Activated CD8-positive, alpha-beta memory T cell treated with anti-CD3 and anti-CD28 coated beads for 24 hours (primary cell): ENCODE measurements at regions not wholly inside any gene's neighbourhood (a gene's known extent, or its start where the extent isn't known, plus 50 kb on each side); places are given as distances from the start of the nearest gene placed in this dataset.
"Not testable (repeated sequence)": the region's sequence is repeated elsewhere in the genome, so short reads cannot be mapped to it uniquely, and the experiment has no call there.

ENCODE experiments used
- DNase-seq: peaks from one replicate; pipeline ENCODE4 v3.0.0-alpha.2; 2020

DNA sequence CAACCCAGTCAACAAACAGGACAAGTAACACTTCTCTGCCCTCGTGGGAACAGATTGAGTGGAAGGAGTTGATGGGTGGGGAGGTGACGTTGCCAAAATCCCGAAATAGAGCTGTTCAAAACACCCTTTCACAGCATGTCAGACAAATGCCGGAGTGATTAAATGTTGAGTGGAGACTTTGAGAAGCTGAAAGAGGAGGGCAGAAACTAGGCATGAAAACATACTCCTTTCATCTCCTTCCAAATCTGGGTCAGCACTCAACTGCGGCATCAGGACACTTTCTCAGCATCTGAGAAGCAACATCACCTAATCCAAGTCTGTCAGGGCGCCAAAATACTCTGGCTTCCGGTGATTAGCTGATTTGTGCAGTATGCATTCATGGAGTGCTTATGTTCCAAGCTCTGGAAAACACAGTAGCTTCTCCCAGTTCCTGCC, 51.5 kb upstream of the MRI1 start:
- no peak for DNase-seq

- no peak for DNase-seq
Measured at GRCh38 chr19:13707915-13708314, 56.4 kb upstream of the MRI1 start.

DNA sequence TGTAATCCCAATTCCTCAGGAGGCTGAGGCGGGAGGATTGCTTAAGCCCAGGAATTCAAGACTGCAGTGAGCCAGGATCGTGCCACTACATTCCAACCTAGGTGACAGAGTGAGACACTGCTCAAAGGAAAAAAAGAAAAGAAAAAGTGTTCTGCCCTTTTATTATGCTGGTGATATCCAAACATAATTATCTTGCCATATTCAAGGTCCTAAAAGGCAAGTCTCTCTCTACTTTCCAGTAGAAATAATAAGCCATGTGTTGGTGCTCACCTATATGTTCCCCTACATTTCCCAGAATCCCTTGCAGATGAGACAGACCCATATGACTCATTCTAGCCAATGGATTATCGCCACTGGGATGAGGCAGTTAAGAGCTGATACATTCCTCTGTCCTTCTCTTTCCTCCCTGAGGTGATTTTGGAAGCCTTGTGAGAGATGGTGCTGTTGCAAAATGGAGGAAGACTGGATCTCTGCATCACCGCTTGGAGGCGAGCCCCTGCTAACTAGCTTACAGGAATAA, 58.3 kb upstream of the MRI1 start:
- DNase-seq = no peak

DNA sequence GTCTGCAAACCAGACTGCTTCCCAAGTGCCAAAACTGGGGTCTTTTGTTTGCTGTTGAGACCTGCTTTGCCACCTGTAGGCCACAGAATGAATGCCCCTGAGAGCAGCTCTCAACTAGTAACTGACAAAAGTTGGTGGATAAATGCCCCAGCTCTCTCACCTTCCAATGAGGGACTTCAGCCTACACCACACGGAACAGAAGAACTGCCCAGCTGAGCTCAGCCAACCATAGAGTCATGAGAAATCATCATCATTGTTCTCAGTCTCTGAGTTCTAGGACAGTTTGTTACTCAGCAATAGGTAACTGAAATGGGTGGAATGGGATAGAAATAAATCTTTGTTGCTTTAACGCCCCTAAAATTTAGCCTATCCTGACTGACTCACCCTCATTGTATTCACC, 59.1 kb upstream of the MRI1 start:
- DNase-seq = no peak

DNA sequence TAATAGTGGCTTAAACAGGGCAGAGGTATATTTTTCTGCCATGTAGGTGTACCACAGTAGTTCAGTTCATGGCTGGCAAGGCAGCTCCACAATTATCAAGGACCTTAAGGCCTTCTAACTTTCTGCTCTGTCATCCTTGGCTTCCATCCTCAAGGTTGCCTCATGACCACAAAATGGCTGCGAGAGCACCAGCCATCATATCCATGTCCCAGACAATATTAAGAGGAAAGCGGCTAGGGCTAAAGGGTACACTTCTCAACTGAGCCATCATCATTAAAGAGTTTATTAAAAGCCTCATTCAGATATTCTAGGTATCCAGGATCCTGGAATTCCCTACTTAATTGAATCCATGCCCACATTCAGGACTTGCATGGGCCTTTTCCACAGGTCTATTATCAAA, 62.7 kb upstream of the MRI1 start:
- DNase-seq = no peak

DNA sequence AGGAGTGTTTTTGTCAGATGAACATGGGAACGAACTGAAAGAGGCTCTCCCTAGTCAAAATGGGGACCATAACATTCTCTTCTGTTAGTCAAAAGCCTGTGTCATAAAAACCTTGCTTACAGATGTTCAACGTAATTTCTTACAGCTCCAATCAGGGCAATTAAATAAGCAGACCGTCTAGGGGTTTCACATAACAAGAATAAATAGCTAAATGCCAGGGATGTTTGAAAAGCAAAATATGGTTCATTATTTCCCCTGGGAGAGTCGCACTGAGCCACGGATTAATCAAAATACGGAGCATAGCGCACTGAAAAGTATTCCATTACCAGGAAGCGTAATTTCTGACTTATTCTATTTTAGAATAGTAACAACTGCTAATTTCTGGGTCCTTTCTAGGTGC, 63.7 kb upstream of the MRI1 start:
- no peak for DNase-seq

GRCh38 chr19:13699786-13700185, 64.5 kb upstream of the MRI1 start:
- no peak for DNase-seq

DNA sequence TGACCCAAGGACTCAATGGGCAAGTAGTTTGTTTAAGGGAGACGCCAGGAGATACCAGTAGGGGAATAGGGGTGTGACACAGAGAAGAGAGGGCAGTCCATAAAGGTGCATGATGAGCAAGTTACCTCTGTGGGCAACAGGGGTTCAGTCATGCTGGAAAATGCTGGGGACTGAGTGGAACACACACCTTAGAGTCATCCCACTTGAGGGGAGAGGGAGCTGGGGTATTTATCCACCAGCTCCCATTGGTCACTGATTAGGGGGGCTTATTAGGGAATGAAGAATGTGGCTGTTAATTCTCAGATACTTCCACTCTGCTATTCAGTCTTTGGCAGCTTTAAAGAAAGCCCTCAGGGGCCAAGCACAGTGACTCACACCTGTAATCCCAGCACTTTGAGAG, 67.5 kb upstream of the MRI1 start:
- DNase-seq = no peak

GRCh38 chr19:13693889-13694288, 70.4 kb upstream of the MRI1 start:
- DNase-seq = no peak

- DNase-seq = no peak
Measured at GRCh38 chr19:13691569-13692435, 72.5 kb upstream of the MRI1 start.

- no peak for DNase-seq
Measured at GRCh38 chr19:13689085-13689484, 75.2 kb upstream of the MRI1 start.

- no peak for DNase-seq
Measured at GRCh38 chr19:13684021-13684420, 80.3 kb upstream of the MRI1 start.

GRCh38 chr19:13681509-13681908, 82.8 kb upstream of the MRI1 start:
- DNase-seq = no peak

GRCh38 chr19:13680708-13681360, 83.5 kb upstream of the MRI1 start:
- DNase-seq = not testable (repeated sequence)

GRCh38 chr19:13676967-13677366, 87.4 kb upstream of the MRI1 start:
- not testable (repeated sequence) for DNase-seq

GRCh38 chr19:13672480-13673175, 91.7 kb upstream of the MRI1 start:
- DNase-seq = not testable (repeated sequence)

DNA sequence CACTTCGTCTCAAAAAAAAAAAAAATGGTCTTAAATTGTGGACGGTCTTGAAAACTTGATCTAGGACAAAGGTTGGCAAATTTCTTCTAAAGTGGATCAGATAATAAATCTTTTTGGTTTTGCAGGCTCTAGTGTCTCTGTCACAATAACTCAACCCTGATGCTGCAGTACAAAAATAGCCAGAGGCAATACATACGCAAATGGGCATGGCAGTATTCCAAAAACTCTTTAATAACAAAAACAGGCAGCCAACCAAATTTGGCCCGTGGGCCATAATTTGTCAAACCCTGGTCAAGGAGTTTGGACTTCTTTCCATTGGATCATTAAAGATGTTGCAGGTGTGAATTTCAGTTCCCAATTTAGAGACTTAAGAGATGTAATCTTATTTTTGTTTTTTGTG, 93.5 kb upstream of the MRI1 start:
- no peak for DNase-seq

- no peak for DNase-seq
Measured at GRCh38 chr19:13669780-13670355, 94.5 kb upstream of the MRI1 start.

- no peak for DNase-seq
Measured at GRCh38 chr19:13668964-13669363, 95.4 kb upstream of the MRI1 start.

DNA sequence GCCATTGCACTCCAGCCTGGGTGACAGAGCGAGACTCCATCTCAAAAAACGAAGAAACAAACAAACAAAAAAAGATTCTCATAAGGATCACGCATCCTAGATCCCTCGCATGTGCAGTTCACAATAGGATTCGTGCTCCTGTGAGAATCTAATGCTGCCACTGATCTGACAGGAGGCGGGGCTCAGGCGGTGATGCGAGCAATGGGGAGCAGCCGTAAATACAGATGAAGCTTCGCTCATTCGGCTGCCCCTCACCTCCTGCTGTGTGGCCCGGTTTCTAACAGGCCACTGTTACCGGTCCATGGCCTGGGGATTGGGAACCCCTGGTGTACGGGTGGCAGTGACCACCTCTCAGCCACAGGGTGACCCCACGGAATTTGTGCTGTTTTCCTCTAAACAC, 98.2 kb upstream of the MRI1 start:
- no peak for DNase-seq

GRCh38 chr19:13665125-13665905, 99.0 kb upstream of the MRI1 start:
- no peak for DNase-seq

- no peak for DNase-seq
Measured at GRCh38 chr19:13652810-13653590, 111.3 kb upstream of the MRI1 start.
